GM19455 (cell line): ENCODE measurements at regions not wholly inside any gene's neighbourhood (a gene's known extent, or its start where the extent isn't known, plus 50 kb on each side); places are given as distances from the start of the nearest gene placed in this dataset.
"Not testable (repeated sequence)": the region's sequence is repeated elsewhere in the genome, so short reads cannot be mapped to it uniquely, and the experiment has no call there.

Source experiments
- ATAC-seq: cut with Tn5 transposase; IDR thresholded peaks from one replicate; pipeline ENCODE4 v1.9.1; 2021; ENCODE audit not compliant: unreplicated experiment

- ATAC-seq: no peak
These were observed 2083.0 kb upstream of the ACO1 start for GRCh38 chr9:30301271-30301963.

- ATAC-seq: no peak
These were observed 2073.7 kb upstream of the ACO1 start for GRCh38 chr9:30310711-30311110.

- no peak for ATAC-seq
These were observed 2055.0 kb upstream of the ACO1 start for GRCh38 chr9:30329431-30329830.

GRCh38 chr9:30348904-30349303 is 2035.5 kb upstream of the ACO1 start:
- ATAC-seq: no peak

- no peak for ATAC-seq
These were observed 2034.6 kb upstream of the ACO1 start for GRCh38 chr9:30349526-30350513.

- no peak for ATAC-seq
These were observed 2028.2 kb upstream of the ACO1 start for GRCh38 chr9:30356221-30356620.

- ATAC-seq: no peak
These were observed 2022.1 kb upstream of the ACO1 start for GRCh38 chr9:30362373-30362772.

- not testable (repeated sequence) for ATAC-seq
These were observed 2018.3 kb upstream of the ACO1 start for GRCh38 chr9:30366140-30366539.

GRCh38 chr9:30382271-30382670 is 2002.2 kb upstream of the ACO1 start:
- no peak for ATAC-seq

GRCh38 chr9:30410273-30410672 is 1974.2 kb upstream of the ACO1 start:
- no peak for ATAC-seq

GRCh38 chr9:30411571-30411970 is 1972.9 kb upstream of the ACO1 start:
- ATAC-seq: no peak

- no peak for ATAC-seq
These were observed 1925.3 kb upstream of the ACO1 start for GRCh38 chr9:30459156-30459555.

GRCh38 chr9:30476826-30477225 is 1907.6 kb upstream of the ACO1 start:
- no peak for ATAC-seq

- ATAC-seq: no peak
These were observed 1905.8 kb upstream of the ACO1 start for GRCh38 chr9:30478684-30479083.

- ATAC-seq: no peak
These were observed 1901.9 kb upstream of the ACO1 start for GRCh38 chr9:30482499-30482898.

GRCh38 chr9:30484690-30485089 is 1899.8 kb upstream of the ACO1 start:
- ATAC-seq: no peak

GRCh38 chr9:30504502-30504905 is 1879.9 kb upstream of the ACO1 start:
- no peak for ATAC-seq

GRCh38 chr9:30505311-30505710 is 1879.1 kb upstream of the ACO1 start:
- no peak for ATAC-seq

GRCh38 chr9:30506749-30507148 is 1877.7 kb upstream of the ACO1 start:
- ATAC-seq: no peak

- no peak for ATAC-seq
These were observed 1877.3 kb upstream of the ACO1 start for GRCh38 chr9:30507166-30507565.

- no peak for ATAC-seq
These were observed 1872.8 kb upstream of the ACO1 start for GRCh38 chr9:30511666-30512065.

GRCh38 chr9:30519166-30519565 is 1865.3 kb upstream of the ACO1 start:
- ATAC-seq: no peak
